Hepatocyte (in vitro differentiated cells): ENCODE measurements at regions not wholly inside any gene's neighbourhood (a gene's known extent, or its start where the extent isn't known, plus 50 kb on each side); places are given as distances from the start of the nearest gene placed in this dataset.

Experiments used
- EZH2 ChIP-seq: fragments of 200-600 bp; sonication (generic); IDR thresholded peaks from 2 replicates; pipeline ENCODE4 v1.6.1; 2016; ENCODE audit warnings: antibody characterized with exemption, mild to moderate bottlenecking, borderline replicate concordance
- TF ChIP-seq, protein P1 (sequence below): fragments of 200-600 bp; sonication (generic); IDR thresholded peaks from 2 replicates; pipeline ENCODE4 v1.5.1; 2016; ENCODE audit warnings: antibody characterized with exemption, mild to moderate bottlenecking; ENCODE audit not compliant: poor library complexity

DNA sequence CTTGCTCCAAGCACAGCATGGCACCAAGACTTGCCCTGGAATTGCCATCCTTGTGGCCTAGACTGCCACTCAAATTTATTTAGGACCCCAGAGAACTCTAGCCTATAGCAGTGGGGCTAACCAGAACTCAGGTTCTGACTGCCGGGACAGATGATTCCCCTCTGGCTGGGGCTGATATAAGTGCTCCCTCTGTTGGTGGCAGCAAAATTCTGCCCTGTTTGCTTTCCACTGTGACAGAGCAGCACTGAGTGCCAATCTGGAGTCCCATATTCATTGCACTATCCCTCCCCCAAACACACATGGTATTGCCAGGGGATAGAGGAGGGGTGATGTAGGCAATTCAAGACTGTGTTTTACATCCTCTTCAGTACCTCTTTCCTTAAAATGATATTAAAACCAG, 1081.9 kb downstream of the FAT4 start:
- TF ChIP-seq, protein P1, sequence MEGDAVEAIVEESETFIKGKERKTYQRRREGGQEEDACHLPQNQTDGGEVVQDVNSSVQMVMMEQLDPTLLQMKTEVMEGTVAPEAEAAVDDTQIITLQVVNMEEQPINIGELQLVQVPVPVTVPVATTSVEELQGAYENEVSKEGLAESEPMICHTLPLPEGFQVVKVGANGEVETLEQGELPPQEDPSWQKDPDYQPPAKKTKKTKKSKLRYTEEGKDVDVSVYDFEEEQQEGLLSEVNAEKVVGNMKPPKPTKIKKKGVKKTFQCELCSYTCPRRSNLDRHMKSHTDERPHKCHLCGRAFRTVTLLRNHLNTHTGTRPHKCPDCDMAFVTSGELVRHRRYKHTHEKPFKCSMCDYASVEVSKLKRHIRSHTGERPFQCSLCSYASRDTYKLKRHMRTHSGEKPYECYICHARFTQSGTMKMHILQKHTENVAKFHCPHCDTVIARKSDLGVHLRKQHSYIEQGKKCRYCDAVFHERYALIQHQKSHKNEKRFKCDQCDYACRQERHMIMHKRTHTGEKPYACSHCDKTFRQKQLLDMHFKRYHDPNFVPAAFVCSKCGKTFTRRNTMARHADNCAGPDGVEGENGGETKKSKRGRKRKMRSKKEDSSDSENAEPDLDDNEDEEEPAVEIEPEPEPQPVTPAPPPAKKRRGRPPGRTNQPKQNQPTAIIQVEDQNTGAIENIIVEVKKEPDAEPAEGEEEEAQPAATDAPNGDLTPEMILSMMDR: no peak
- no peak for TF ChIP-seq EZH2
